DMS 273 treated with DMSO at 0.1 percent for 48 hours (cell line): ENCODE measurements at regions not wholly inside any gene's neighbourhood (a gene's known extent, or its start where the extent isn't known, plus 50 kb on each side); places are given as distances from the start of the nearest gene placed in this dataset.
"Not testable (repeated sequence)": the region's sequence is repeated elsewhere in the genome, so short reads cannot be mapped to it uniquely, and the experiment has no call there.

Experiments used
- DNase-seq: peaks from one replicate; lab custom pipeline; 2025; lab: John Stamatoyannopoulos, UW

DNA sequence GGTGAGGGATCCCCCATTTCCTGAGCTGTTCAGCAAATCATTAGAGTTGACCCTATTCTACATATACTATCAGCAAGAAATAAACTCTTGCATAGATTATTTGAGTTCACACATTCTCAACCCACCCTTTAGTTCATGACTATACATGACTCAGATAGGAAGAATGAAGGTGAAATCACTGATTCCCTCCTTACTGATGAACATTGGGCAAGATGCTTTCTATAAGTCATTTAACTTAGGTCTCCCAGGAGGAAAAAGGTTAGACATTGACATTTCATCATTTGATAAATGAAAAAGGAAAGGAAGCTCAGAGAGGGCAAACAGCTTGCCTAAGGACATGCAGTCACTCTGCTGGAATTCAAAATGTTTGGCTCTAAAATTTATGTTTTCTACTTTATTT, 408.0 kb downstream of the TMEM182 start:
- DNase-seq: no peak

DNA sequence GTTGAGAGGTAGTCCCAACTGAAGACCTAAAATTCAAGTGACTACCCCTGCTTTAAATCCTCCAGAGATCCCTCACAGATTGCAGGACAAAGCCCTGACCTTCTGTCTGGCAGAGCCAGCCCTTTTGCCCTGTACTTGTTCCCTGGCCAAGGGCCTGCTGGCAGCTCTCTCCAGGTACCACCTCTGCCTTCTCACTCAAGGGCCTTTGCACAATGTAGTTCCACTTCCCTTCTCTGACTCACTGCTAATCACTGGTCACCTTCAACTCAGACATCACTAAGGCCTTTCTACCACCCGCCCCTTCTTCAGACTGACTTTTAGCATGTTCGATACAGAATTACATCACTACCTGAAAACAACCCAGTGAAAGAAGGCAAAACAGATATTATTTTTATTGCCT, 411.0 kb downstream of the TMEM182 start:
- no peak for DNase-seq

DNA sequence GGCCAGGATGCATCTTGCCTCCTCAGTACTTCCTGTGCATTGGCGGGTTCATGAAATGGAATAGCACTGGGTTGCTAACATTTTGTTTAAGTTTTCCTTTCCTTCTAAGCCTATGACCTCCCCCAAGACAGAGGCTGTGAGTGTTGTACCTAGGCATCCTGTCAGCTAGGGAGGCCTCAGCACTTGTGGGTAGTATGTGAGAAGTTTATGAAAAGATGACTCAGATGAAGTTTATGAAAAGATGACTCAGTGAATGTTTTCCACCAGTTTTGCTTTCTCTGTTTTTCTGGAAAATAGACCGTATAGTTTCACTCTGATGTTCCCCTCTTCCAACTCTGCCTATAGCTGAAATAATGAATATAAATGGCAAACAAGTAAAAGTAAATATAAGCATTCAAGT, 412.9 kb downstream of the TMEM182 start:
- DNase-seq: no peak

DNA sequence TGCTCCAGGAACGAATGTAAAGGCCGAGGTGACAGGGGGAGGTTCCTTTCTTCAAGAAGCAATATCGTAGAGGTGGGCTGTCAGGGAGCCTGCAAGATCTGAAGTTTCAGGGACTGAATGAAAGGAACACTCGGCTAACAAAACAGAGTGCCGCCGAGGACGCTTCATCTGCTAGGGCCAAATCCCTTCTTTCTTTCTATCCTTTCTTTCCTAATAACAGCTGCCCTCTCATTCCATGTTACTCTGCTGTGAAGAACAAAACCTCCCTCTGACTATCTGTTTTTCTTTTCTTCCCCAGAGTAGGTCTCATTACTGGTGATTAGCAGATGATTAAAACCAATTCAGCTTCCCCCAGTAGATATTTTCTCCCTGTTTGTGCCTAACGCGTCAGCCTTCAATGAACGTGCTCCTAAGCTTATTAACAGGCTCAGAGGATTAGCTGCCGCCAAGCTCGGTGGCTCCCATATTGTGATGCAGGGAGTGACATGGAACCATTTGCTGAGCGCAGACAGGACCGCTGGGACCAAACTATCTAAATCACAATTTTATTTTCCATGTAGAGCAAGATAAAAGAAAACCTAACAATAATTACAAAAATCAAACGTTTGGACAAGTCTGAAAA, 414.6 kb downstream of the TMEM182 start:
- no peak for DNase-seq

DNA sequence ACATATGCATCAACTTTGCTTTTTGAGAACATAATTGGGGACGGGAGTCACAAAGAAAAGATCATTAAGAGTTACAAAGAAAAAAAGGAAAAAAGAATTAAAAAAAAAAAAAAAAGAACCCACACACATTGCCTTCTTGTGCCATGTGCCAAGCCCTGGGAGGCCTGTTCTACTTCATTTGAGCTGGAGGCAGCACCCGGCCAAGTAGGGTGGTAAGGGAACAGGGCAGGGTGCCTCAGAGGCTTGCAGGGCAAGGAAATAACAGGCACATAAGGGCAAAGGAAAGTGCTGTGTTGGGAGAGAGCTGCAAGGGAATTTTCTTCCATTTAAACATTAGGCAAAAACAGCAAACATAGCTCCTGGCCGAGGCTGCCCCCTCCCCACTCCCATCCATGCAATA, 418.0 kb downstream of the TMEM182 start:
- DNase-seq: no peak

DNA sequence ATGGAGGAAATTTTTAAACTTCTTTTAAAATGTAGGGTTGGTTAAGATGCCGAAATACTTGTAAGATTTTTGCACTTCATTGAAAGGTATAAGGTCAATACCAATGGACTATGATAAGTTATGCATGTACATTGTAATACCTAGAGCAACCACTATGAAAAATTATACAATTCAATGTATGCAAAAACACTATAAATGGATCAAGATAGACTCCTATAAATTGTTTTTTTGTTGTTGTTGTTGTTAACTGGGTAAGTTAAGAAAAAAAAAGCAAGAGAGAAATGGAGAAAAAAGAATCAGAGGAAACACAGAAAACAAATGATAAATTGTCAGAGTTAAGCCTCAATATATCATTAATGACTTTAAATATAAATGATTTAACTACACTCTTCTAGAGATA, 421.2 kb downstream of the TMEM182 start:
- no peak for DNase-seq

DNA sequence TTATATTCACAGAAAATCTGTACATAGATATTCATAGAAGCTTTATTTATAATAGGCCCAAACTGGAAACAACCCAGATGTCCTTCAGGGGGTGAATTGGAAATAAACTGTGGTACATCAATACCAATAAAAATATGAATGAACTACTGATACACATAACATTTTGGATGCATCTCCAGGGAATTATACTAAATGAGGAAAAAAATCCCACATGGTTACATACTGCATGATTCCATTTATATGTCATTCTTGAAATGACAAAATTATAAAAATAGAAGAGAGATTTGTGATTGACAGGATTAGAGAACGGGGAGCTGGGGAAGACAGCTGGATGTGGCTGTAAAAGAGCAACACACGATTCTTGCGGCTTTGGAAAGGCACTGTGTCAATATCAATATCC, 435.0 kb downstream of the TMEM182 start:
- no peak for DNase-seq

DNA sequence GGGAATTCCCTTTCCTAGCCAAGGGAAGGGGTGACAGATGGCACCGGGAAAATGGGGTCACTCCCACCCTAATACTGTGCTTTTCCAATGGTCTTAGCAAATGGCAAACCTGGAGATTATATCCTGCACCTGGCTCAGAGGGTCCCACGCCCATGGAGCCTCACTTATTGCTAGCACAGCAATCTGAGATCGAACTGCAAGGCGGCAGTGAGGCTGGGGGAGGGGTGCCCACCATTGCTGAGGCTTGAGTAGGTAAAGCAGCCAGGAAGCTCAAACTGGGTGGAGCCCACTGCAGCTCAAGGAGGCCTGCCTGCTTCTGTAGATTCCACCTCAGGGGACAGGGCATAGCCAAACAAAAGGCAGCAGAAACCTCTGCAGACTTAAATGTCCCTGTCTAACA, 438.9 kb downstream of the TMEM182 start:
- DNase-seq: not testable (repeated sequence)

DNA sequence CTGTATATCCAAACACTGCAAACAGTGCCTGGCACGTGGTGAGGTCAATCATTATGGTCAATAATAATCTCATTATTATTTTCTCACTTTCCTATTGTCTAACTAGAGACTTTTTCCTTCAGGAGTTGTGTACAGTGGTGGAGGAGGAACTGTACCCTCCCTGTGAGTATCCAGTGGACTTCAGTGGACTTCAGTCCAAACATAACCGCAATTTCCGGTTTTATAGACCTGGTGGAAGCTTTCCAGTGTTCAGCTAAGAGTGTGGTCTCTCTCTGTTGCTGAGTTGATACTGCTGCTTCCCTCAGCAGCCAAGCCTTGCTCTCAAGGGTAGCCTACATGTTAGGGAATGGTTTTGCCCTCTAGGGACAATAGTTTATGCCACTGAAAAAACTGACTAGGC, 447.1 kb downstream of the TMEM182 start:
- DNase-seq: no peak

DNA sequence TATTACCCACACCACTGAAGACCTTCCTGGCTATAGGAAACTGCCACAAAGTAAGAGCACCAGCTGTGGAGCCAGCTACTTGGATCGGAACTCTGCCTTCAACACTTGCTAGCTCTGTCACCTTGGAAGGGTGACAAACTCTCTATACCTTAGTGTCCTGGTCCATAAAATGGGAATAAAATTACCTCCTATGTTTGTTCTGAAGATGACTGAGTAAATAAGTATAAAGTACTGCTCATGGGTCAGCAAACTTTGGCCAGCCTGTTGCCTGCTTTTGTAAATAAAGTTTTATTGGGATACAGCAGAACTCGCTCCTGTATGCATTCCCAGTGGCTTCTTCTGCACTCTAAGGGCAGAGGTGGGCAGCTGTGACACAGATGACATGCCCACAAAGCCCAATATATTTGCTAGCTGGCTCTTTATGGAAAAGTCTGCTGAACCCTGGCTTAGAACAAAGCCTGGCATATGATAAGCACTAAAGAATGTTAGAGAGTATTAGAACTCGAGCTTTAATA, 451.3 kb downstream of the TMEM182 start:
- no peak for DNase-seq

DNA sequence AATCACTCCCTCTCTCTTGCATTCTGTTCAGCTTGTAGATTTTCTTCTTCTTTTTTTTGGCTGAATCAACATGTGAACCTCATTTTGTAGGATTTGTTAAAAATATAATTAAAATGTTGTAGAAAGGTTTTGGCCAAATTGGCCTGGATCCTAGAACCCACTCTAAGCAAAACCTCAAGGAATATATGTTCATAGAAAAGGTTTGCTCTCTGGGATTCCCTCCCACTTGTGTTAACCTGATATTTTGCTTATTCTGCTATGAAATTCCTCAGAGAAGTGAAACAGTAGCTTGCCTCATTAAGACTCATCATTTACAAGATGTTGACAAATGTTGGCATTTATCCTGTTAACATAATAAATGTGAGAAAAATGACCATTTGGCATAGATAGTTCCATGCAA, 456.7 kb downstream of the TMEM182 start:
- no peak for DNase-seq

DNA sequence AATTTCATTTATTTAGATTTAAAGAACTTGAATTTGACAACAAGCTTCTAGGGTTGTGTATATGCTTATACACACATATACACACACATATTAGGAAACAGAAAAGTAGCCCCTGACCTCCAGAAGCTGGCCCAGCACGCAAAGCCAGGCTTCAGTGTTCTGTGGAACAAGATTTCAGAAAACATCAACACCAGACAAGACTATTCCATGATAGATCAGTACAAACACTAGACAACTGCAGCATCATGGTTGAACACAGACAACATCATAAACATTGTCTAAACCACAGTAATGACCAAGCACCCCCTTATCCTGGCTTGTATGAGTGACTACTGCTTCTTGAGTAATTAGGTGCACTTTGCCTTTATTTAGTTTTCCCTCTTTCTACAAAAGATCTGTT, 457.6 kb downstream of the TMEM182 start:
- no peak for DNase-seq

DNA sequence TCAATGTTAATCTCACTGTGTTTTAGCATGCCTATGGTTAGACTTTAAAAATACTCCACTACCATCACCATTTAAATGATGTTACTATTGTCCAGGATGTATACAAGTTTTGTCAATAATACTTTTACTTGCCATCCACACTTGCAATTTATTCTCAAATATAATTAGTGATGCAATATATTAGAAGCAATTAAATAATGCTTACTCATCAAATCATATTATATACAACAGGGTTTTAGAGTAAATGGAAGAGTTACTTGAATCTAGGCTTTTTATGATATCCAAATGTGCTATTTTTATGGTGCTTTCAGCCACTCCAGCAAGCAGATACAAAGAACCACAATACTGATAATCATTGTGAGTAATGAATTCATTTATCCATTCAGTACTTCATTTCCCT, 461.1 kb downstream of the TMEM182 start:
- DNase-seq: no peak

DNA sequence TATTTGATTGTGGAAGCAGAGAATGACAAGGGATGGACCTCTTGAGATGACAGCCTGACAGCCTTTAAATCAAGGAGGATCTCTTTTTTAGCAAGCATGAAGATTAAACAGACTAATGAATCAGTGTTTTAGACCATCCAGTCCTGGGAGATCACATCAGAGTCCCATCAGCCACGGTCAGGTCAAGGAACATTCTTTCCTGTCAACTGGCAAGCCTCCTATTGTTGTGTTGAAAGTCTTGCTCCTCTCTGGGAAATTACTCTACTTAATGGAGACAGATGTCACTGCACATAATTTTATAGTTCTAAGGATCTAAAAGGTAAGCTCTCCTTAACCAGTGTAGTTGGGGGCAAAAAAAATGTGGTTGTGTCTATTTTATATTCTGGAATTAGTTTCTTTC, 469.0 kb downstream of the TMEM182 start:
- no peak for DNase-seq

DNA sequence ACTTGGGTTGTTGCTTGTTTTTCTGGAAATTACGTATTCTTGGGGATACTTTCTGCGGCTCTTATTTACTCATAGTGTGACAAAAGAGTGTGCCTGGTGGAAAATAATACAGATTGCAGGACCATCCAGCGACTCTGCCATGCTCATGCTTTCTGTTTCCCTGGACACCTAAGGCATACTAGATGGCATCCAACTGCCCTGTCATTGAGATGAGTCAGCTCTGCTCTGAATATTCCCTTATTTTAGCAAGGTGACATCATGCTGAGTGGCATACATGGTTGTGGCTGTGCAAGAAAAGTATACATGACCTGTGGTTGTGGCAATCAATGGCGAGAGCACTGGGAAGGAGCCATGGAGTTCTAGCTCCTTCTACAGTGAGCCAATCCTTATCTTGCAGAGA, 471.0 kb downstream of the TMEM182 start:
- DNase-seq: no peak

DNA sequence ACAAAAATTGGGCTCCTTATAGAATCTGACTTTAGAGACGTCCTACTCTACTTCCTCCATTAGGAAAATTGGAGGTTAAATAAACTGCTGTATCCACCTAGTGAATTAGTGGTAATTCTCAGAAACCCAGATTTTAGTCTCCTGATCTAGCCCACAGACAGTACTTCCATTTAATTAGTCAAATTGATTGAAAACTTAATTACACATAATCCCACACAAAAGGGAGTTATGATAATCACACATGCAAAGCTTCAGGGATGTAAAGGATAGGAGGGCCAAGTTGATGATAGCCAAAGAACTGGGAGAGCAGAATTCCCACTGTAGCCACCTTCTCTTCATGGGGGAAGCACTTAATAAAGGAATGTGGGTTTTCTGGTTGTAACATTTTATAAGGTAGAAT, 471.9 kb downstream of the TMEM182 start:
- DNase-seq: no peak

DNA sequence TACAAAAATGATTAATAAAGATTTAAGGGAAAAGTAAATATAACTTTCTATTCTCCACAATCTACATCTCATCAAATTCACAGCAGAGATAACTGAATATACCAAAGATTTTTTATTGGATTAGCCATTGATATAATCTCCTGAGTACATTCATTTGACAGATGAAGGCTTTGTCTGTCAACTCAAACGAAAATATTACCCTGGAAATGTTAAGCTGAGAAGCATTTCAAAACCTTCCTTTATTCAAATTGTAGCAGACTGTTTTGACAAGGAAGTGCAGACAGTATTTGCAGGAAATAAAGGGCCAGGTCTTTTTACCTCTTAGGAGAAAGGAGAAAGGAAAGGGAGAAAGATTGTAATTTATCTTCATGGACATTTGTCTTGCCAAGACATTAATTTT, 473.5 kb downstream of the TMEM182 start:
- DNase-seq: no peak

DNA sequence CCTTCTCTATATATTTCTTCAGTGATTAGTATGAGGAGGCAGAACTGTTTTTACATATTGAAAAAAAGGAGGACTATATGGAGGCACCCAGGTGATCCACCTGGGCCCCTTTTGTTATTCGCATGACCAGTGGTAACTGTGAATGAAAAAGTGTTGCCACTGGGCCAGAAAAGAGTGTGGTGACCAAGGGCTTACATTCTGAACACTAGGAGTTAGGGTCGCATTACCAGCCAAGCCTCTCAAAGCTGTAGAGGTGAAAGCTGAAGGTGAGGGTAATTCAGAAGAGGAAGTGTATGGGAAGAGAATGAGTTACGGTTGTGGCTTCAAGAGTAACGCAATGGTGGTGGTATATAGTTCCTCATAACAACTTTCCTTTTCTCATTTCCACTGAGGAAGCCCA, 487.6 kb downstream of the TMEM182 start:
- DNase-seq: no peak

DNA sequence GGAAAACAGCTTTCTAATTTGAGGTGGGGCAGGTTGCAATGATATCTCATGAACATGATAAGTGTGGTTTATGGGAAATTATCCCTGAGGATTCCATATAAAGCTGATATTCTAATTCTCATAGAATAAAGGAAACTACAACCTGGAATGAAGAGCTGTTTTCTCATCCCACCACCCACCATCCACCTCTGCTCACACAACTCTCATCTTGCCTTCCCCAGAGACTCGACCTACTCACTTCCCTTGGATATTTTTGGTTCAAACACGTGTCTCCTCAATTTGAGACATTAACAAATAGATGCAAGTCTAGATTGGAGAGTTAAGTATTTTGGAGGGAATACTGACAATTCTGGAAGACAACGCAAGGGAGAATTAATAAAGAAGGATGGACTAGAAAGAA, 490.9 kb downstream of the TMEM182 start:
- DNase-seq: no peak

DNA sequence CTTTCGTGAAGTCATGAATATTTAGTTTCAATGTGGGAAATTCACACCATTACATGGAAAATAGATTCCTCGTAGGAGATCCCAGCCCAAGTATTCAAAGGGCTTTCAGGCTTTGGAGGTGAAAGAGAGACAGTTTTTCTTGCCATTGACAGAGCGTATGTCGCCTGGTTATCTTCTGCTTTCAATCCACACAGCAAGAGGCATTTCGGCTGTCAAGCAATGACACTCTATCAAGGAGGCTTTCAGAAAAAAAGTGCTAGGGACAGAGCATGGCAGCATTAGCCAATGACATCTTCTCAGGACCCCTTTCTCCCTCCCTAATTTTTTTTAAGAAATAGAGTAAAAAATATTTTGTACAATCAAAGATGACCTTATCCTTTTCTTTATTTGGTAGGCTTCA, 492.8 kb downstream of the TMEM182 start:
- no peak for DNase-seq

DNA sequence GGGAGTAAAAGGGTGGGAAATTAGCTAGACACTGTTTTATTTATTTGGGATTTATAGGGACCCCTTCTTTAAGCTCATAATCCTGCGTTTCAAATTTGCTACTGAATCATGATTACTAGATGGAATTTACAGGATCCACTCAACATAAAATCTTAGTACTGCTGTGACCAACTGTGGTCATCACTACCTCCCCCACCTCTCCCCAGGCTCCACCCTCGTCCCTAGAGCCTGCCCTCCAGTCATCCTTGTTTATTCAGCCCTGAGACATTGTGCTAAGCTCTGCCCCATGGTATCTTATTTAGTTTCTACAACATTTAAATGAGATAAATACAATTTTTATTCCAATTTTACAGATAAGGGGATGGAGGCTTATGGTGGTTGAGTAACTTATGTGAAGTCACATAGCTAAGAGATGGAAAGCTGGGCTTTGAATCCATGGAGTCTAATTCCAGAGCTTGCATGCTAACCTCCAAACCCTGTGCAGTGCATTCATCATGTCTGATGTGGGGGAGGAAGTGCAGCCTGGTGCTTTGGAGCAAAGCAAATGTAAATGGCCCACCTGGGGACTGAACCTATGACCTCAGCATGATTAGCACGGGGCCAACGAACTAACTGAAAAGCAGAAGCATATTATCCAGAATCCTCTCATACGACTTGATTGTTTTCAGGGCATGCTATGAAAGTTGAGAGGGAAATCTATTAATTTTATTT, 502.4 kb downstream of the TMEM182 start:
- DNase-seq: no peak

DNA sequence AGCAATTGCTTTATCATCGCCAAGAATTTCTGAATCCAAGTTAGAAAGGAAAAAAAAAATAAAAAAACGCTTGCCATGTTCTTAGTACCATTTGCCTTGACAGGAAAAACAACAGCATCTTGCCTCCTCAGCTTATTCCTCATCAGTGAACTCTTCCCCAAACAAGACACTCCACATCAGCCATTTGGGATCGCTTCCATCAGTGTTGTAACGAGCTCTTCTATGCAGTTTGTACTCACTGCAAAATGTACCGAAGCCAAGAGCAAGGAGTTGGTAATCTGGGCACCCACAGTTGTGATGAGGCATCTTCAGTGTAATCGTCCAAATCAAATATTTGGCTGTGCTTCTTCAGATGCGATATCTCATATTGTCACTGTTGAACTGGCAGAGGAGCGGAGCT, 503.7 kb downstream of the TMEM182 start:
- DNase-seq: no peak

DNA sequence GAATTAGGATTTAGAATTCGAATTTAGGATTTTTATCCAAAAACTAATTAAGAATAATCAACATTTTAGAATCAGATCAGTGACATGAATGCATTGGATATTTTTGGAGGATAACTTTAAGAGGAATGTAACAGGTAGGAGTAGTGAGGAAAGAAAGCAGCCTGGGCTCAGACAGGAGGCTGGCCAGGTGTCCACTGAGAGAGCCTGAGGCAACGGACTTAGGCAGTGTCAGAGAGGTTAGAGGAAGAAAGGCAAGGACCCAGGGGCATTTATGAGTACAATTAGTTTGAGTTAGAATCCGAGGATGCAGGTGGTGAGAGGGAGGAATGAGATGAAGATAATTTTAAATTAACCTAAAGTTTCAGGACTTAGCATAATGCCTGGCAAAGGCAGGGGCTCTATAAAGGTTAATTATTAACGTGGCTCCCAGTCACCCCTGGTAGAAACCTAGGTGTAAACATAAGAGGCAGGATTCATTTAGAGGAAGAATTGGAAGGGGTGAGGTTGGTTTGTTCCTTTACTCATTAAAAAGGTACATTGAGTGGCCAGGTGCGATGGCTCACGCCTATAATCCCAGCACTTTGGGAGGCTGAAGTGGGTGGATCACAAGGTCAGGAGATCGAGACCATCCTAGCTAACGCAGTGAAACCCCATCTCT, 507.1 kb downstream of the TMEM182 start:
- DNase-seq: no peak
